ENCODE measurements at regions not wholly inside any gene's neighbourhood (a gene's known extent, or its start where the extent isn't known, plus 50 kb on each side); places are given as distances from the start of the nearest gene placed in this dataset.
A peak's percentile ranks its signal among the peaks of the same experiment; 100 is the strongest.

DNA sequence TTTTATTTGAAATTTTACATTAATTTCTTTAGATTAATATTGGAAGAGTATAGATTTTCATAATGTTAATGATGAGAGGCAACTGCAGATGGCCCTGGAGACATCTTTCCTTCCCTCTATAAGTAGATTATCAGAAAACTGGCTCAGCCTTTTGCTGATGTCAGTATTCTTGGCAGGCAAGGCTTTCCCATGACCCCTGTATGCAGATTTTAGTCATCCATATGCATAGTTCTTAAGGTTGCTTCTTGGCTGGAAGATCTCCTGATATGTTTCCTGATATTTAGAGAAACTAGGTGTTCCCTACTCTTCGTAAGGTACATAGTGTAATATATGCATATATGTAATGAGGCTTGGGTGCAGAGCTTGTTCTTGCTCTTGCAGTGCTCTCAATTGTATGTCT is 911.4 kb downstream of the EPHA3 start:
- no peak for DNase-seq
- peaks cover 6% of the 10 kb centered on the region; the same call in 1 of the 2 replicates for H3K4me1 ChIP-seq
- H3K36me3 ChIP-seq, result no peaks in the 10 kb centered on the region
- no peak overlapping the region for H3K4me3 ChIP-seq
- H3K27me3 ChIP-seq, result no peaks in the 10 kb centered on the region
- H3K9me3 ChIP-seq (replicated peaks), result no peaks in the 10 kb centered on the region; the same call in 1 of the 2 replicates
- no peak overlapping the region for H3K27ac ChIP-seq

- no peak overlapping the region for H3K27ac ChIP-seq
- DNase-seq, result no peak
- no peaks in the 10 kb centered on the region for H3K9me3 ChIP-seq (replicated peaks)
- H3K4me1 ChIP-seq, result 0 out of 2 replicates have a peak, but pooled peaks cover 8% of the 10 kb centered on the region
- H3K4me3 ChIP-seq, result no peak overlapping the region
- no peaks in the 10 kb centered on the region for H3K27me3 ChIP-seq
- no peaks in the 10 kb centered on the region for H3K36me3 ChIP-seq
These were observed 917.6 kb downstream of the EPHA3 start for GRCh38 chr3:90025019-90025418.

GRCh38 chr3:90026406-90026805 is 919.0 kb downstream of the EPHA3 start:
- Histone ChIP-seq H3K27me3 (no peaks in the 10 kb centered on the region), H3K9me3 (replicated peaks) (no peaks in the 10 kb centered on the region), H3K36me3 (no peaks in the 10 kb centered on the region), H3K4me3 (no peak overlapping the region), H3K27ac (peak overlapping the region; percentile 21; the same call in 1 of the 2 replicates), H3K4me1 (0 out of 2 replicates have a peak, but pooled peaks cover 8% of the 10 kb centered on the region)
- DNase-seq, result no peak

DNA sequence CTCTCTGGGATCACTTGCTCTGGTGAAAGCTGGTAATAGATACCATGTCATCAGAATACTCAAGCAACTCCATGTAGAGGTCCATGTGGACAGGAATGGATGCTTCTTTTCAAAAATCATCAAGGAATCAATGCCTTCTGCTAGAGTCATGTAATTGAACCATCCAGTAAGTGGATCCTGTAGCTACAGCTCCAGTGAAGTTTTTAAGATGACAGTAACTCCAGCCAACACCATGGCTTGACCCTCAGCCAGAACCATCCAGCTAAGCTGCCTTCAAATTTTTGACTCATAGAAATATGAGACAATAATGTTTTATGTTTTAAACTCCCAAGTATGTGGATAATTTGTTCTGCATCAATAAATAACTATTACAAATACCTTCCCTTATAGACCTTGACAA is 923.7 kb downstream of the EPHA3 start:
- no peak for DNase-seq
- Histone ChIP-seq H3K9me3 (replicated peaks) (no peaks in the 10 kb centered on the region), H3K27me3 (no peaks in the 10 kb centered on the region), H3K4me3 (no peak overlapping the region), H3K27ac (no peak overlapping the region), H3K4me1 (peaks cover 26% of the 10 kb centered on the region), H3K36me3 (no peaks in the 10 kb centered on the region)

GRCh38 chr3:90032980-90033641 is 925.7 kb downstream of the EPHA3 start:
- Histone ChIP-seq H3K36me3 (no peaks in the 10 kb centered on the region), H3K4me1 (peaks cover 21% of the 10 kb centered on the region), H3K9me3 (replicated peaks) (no peaks in the 10 kb centered on the region), H3K27me3 (no peaks in the 10 kb centered on the region), H3K4me3 (no peak overlapping the region), H3K27ac (no peak overlapping the region; the same call in 1 of the 2 replicates)
- DNase-seq, result peak in 1 of 2 experiments; percentile 31

- peak in 1 of 2 experiments; percentile 19 for DNase-seq
- Histone ChIP-seq H3K27ac (no peak overlapping the region), H3K4me1 (peaks cover 29% of the 10 kb centered on the region), H3K36me3 (no peaks in the 10 kb centered on the region), H3K9me3 (replicated peaks) (no peaks in the 10 kb centered on the region), H3K4me3 (no peak overlapping the region), H3K27me3 (no peaks in the 10 kb centered on the region)
These were observed 926.6 kb downstream of the EPHA3 start for GRCh38 chr3:90034038-90034437.

- peaks cover 29% of the 10 kb centered on the region for H3K4me1 ChIP-seq
- peak in 1 of 2 experiments; percentile 50 for DNase-seq
- no peaks in the 10 kb centered on the region for H3K9me3 ChIP-seq (replicated peaks)
- H3K4me3 ChIP-seq, result no peak overlapping the region
- H3K27me3 ChIP-seq, result no peaks in the 10 kb centered on the region
- no peaks in the 10 kb centered on the region for H3K36me3 ChIP-seq
- no peak overlapping the region for H3K27ac ChIP-seq
These were observed 928.2 kb downstream of the EPHA3 start for GRCh38 chr3:90035643-90036042.

GRCh38 chr3:90036939-90037469 is 929.6 kb downstream of the EPHA3 start:
- no peaks in the 10 kb centered on the region for H3K36me3 ChIP-seq
- no peaks in the 10 kb centered on the region for H3K27me3 ChIP-seq
- H3K4me1 ChIP-seq, result peaks cover 29% of the 10 kb centered on the region
- no peak overlapping the region for H3K4me3 ChIP-seq
- no peak for DNase-seq
- no peak overlapping the region for H3K27ac ChIP-seq
- H3K9me3 ChIP-seq (replicated peaks), result no peaks in the 10 kb centered on the region

- peaks cover 16% of the 10 kb centered on the region for H3K4me1 ChIP-seq
- H3K27me3 ChIP-seq, result no peaks in the 10 kb centered on the region
- no peak overlapping the region for H3K27ac ChIP-seq
- no peaks in the 10 kb centered on the region for H3K36me3 ChIP-seq
- DNase-seq, result no peak
- H3K4me3 ChIP-seq, result no peak overlapping the region
- H3K9me3 ChIP-seq (replicated peaks), result no peaks in the 10 kb centered on the region
These were observed 932.6 kb downstream of the EPHA3 start for GRCh38 chr3:90039994-90040393.

DNA sequence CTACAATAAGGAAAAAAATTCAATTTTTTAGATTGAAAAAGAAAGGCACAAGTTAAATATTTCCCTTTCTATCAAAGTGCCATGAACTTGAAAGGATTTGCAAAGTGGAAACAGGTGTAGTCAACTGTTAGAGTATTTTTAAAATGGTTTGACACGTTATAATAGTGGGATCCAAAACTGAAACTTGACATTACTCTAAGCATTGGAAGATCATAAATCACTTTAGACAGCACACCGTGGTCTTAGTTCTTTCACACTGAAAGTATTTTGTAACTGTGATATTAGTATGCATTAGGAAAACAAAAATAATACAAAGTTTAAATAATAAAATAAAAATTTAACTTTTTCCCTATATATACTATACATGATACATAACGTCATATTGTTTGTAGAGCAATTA is 933.1 kb downstream of the EPHA3 start:
- H3K27ac ChIP-seq, result no peak overlapping the region
- H3K4me1 ChIP-seq, result peaks cover 12% of the 10 kb centered on the region
- H3K36me3 ChIP-seq, result no peaks in the 10 kb centered on the region
- H3K4me3 ChIP-seq, result no peak overlapping the region
- no peaks in the 10 kb centered on the region for H3K9me3 ChIP-seq (replicated peaks)
- no peaks in the 10 kb centered on the region for H3K27me3 ChIP-seq
- no peak for DNase-seq

GRCh38 chr3:90041995-90042394 is 934.6 kb downstream of the EPHA3 start:
- no peaks in the 10 kb centered on the region for H3K27me3 ChIP-seq
- no peaks in the 10 kb centered on the region for H3K9me3 ChIP-seq (replicated peaks)
- H3K27ac ChIP-seq, result no peak overlapping the region
- peaks cover 8% of the 10 kb centered on the region for H3K4me1 ChIP-seq
- no peaks in the 10 kb centered on the region for H3K36me3 ChIP-seq
- H3K4me3 ChIP-seq, result no peak overlapping the region
- no peak for DNase-seq

DNA sequence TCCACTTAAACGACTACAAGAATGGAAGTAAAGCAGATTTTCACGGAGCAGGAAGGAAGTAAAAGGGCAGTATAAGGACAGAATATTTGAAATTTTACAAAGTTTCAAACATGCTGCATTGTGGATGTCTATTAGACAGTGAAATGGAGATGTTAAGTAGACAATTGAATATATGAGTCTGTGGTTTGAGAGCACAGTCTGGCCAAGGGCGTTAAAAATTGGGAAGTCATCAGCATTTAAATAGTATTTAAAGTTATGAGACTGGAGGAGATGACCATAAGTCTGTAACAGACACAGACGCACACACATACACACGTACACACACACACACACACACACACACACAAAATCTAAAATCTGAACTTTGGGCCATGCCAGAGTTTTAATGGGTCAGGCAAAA is 935.9 kb downstream of the EPHA3 start:
- Histone ChIP-seq H3K9me3 (replicated peaks) (no peaks in the 10 kb centered on the region), H3K36me3 (no peaks in the 10 kb centered on the region), H3K27ac (no peak overlapping the region), H3K4me3 (no peak overlapping the region), H3K4me1 (peaks cover 7% of the 10 kb centered on the region), H3K27me3 (no peaks in the 10 kb centered on the region)
- DNase-seq, result no peak

GRCh38 chr3:90044084-90044816 is 936.8 kb downstream of the EPHA3 start:
- no peak for DNase-seq
- Histone ChIP-seq H3K27ac (no peak overlapping the region), H3K36me3 (no peaks in the 10 kb centered on the region), H3K9me3 (replicated peaks) (no peaks in the 10 kb centered on the region), H3K27me3 (no peaks in the 10 kb centered on the region), H3K4me1 (no peaks in the 10 kb centered on the region), H3K4me3 (no peak overlapping the region)

DNA sequence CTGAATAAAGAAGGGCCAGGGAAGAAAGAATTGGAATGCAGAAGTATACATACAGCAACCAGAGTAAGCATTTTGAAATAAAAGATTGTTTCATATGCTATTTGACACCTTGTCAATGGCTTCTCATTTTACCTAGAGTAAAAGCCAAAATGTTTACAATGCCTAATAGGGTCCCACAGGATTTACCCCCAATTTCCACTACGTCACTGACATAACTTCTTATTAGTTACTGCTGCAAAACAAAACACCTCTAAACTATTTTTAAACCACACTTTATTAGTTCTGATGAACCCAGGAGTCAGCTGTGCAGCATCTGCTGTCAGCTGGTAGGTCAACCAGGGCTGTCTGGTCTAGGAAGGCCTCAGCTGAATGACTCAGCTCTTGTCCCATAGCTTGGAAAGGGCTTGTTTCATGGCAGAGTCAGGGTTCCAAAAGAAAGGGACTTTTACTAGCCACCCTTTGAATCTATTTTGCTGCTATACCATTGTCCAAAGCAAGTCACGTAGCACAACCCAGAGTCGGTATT is 945.1 kb downstream of the EPHA3 start:
- Histone ChIP-seq H3K27ac (peak overlapping the region; percentile 2; the same call in 1 of the 2 replicates), H3K36me3 (no peaks in the 10 kb centered on the region), H3K4me1 (peaks cover 9% of the 10 kb centered on the region; the same call in 1 of the 2 replicates), H3K4me3 (no peak overlapping the region), H3K27me3 (no peaks in the 10 kb centered on the region), H3K9me3 (replicated peaks) (no peaks in the 10 kb centered on the region)
- DNase-seq, result peak; percentile 19 to 44

- no peaks in the 10 kb centered on the region for H3K36me3 ChIP-seq
- H3K4me1 ChIP-seq, result peaks cover 9% of the 10 kb centered on the region; the same call in 1 of the 2 replicates
- no peak overlapping the region for H3K27ac ChIP-seq
- no peaks in the 10 kb centered on the region for H3K9me3 ChIP-seq (replicated peaks)
- H3K27me3 ChIP-seq, result no peaks in the 10 kb centered on the region
- no peak overlapping the region for H3K4me3 ChIP-seq
- DNase-seq, result no peak
These were observed 946.9 kb downstream of the EPHA3 start for GRCh38 chr3:90054311-90054710.

Data from SJCRH30 (cell line).